ENCODE measurements at regions not wholly inside any gene's neighbourhood (a gene's known extent, or its start where the extent isn't known, plus 50 kb on each side); places are given as distances from the start of the nearest gene placed in this dataset.

DNA sequence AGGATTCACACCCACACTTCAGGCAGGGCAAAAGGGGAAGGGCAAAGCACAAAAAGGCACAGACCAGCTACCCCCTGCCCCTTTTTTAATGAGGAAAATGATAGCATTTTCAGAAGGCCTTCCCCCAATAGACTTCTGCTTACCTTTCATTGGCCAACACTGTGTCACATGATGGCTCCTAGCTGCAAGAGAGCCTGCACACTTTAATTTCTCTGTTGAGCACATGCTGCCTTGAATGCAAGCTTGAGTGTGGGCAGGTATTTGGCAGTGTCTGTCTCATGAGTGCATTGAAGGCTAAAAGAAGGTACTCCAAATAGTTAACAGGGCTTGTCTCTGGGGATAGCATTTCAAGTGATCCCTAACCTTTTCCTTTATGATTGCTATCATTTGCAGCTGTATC, 175.4 kb upstream of the NFE2L3 start:
- H3K27me3 ChIP-seq (ENCODE audit: insufficient read depth, poor library complexity, severe bottlenecking), result no peaks in the 10 kb centered on the region
- DNase-seq (ENCODE audit: low read depth in 1 of 2, low spot score in 1 of 2), result no peak

DNA sequence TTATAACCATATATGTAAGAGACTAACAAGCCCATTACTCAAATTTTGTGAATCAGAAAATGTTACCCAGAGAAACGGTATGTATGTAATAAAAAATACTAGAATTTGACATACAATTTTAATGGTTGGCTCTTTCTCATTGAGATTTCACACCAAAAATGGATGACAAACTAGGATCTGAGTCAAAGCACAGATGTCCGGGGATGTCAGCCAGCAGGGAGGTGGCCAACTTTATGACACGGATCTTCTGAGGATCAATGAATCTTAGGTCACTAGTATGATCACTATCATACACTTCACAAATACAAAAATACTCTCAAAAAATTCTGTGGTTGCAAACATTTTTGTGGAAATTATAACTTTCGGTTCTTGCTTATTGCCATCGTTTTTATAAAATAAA, 173.5 kb upstream of the NFE2L3 start:
- H3K27me3 ChIP-seq (ENCODE audit: insufficient read depth, poor library complexity, severe bottlenecking), result no peaks in the 10 kb centered on the region
- H3K4me3 ChIP-seq (replicated peaks; ENCODE audit: insufficient read depth, low read length), result no peak overlapping the region
- no peak for DNase-seq (ENCODE audit: low read depth in 1 of 2, low spot score in 1 of 2)
- TF ChIP-seq SPI1 (IDR thresholded peaks at IDR 0.05; ENCODE audit: borderline replicate concordance, low read depth), result no peak
- no peak for TF ChIP-seq GABPA (IDR thresholded peaks at IDR 0.05; ENCODE audit: low read depth)
- TF ChIP-seq POLR2AphosphoS5 (IDR thresholded peaks at IDR 0.05; ENCODE audit: low read depth), result no peak
- TF ChIP-seq, protein P1, sequence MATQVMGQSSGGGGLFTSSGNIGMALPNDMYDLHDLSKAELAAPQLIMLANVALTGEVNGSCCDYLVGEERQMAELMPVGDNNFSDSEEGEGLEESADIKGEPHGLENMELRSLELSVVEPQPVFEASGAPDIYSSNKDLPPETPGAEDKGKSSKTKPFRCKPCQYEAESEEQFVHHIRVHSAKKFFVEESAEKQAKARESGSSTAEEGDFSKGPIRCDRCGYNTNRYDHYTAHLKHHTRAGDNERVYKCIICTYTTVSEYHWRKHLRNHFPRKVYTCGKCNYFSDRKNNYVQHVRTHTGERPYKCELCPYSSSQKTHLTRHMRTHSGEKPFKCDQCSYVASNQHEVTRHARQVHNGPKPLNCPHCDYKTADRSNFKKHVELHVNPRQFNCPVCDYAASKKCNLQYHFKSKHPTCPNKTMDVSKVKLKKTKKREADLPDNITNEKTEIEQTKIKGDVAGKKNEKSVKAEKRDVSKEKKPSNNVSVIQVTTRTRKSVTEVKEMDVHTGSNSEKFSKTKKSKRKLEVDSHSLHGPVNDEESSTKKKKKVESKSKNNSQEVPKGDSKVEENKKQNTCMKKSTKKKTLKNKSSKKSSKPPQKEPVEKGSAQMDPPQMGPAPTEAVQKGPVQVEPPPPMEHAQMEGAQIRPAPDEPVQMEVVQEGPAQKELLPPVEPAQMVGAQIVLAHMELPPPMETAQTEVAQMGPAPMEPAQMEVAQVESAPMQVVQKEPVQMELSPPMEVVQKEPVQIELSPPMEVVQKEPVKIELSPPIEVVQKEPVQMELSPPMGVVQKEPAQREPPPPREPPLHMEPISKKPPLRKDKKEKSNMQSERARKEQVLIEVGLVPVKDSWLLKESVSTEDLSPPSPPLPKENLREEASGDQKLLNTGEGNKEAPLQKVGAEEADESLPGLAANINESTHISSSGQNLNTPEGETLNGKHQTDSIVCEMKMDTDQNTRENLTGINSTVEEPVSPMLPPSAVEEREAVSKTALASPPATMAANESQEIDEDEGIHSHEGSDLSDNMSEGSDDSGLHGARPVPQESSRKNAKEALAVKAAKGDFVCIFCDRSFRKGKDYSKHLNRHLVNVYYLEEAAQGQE (IDR thresholded peaks at IDR 0.05; ENCODE audit: insufficient replicate concordance, low read depth), result no peak
- TF ChIP-seq, protein P2, sequence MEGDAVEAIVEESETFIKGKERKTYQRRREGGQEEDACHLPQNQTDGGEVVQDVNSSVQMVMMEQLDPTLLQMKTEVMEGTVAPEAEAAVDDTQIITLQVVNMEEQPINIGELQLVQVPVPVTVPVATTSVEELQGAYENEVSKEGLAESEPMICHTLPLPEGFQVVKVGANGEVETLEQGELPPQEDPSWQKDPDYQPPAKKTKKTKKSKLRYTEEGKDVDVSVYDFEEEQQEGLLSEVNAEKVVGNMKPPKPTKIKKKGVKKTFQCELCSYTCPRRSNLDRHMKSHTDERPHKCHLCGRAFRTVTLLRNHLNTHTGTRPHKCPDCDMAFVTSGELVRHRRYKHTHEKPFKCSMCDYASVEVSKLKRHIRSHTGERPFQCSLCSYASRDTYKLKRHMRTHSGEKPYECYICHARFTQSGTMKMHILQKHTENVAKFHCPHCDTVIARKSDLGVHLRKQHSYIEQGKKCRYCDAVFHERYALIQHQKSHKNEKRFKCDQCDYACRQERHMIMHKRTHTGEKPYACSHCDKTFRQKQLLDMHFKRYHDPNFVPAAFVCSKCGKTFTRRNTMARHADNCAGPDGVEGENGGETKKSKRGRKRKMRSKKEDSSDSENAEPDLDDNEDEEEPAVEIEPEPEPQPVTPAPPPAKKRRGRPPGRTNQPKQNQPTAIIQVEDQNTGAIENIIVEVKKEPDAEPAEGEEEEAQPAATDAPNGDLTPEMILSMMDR (IDR thresholded peaks at IDR 0.05; ENCODE audit: insufficient read depth, low read length), result no peak
- H3K27ac ChIP-seq (replicated peaks), result no peak overlapping the region

More for the DNA sequence above, 175.4 kb upstream of the NFE2L3 start:
- no peak overlapping the region for H3K4me3 ChIP-seq (replicated peaks; ENCODE audit: insufficient read depth, low read length)
- no peak overlapping the region for H3K27ac ChIP-seq (replicated peaks)
- TF ChIP-seq POLR2AphosphoS5 (IDR thresholded peaks at IDR 0.05; ENCODE audit: low read depth), result no peak
- TF ChIP-seq SPI1 (IDR thresholded peaks at IDR 0.05; ENCODE audit: borderline replicate concordance, low read depth), result no peak

DNA sequence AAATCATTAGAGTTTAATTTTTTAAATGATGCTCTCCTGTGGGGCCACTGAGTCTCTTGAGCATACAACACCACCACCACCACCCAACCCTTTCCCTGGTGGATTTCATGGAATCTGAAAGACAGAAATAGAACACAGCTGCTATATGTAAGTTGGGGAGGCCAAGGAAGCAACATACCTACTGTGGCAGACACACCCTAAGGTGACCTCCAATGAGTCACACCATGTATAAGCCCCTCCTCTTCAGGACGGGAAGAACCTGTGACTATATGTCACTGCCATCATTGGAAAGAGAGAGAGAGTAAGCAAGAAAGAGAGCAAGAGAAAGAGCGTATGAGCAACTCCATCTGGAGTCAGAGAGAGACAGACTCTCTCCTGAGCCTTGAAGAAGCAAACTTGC, 172.4 kb upstream of the NFE2L3 start:
- TF ChIP-seq, protein P2 (IDR thresholded peaks at IDR 0.05; ENCODE audit: insufficient read depth, low read length), result no peak
- TF ChIP-seq SPI1 (IDR thresholded peaks at IDR 0.05; ENCODE audit: borderline replicate concordance, low read depth), result no peak
- TF ChIP-seq GABPA (IDR thresholded peaks at IDR 0.05; ENCODE audit: low read depth), result no peak
- Histone ChIP-seq H3K4me3 (replicated peaks; ENCODE audit: insufficient read depth, low read length) (no peak overlapping the region), H3K27me3 (ENCODE audit: insufficient read depth, poor library complexity, severe bottlenecking) (no peaks in the 10 kb centered on the region), H3K27ac (replicated peaks) (no peak overlapping the region)
- no peak for DNase-seq (ENCODE audit: low read depth in 1 of 2, low spot score in 1 of 2)

DNA sequence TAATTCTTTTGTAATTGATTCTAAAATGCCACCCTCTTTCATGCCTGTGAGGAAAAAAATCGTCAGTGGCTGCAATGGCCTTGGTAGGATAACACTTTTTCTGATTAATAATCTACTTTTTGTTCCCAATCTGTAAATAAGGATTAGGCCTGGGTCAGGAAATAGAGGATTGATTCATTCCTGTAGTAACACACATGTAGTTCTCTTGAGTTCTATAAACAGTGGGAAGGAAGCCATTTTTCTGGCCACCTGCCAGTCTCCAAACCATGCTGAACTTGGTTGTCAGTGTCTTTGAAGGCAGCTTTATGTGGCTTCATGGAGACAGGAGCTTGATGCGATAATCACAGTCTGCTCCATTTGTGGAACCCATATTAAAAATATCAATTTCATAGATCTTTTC, 169.3 kb upstream of the NFE2L3 start:
- no peak overlapping the region for H3K4me3 ChIP-seq (replicated peaks; ENCODE audit: insufficient read depth, low read length)
- H3K27ac ChIP-seq (replicated peaks), result no peak overlapping the region
- H3K27me3 ChIP-seq (ENCODE audit: insufficient read depth, poor library complexity, severe bottlenecking), result peaks cover 8% of the 10 kb centered on the region
- TF ChIP-seq SPI1 (IDR thresholded peaks at IDR 0.05; ENCODE audit: borderline replicate concordance, low read depth) (no peak), GABPA (IDR thresholded peaks at IDR 0.05; ENCODE audit: low read depth) (no peak), POLR2AphosphoS5 (IDR thresholded peaks at IDR 0.05; ENCODE audit: low read depth) (no peak)
- TF ChIP-seq, protein P2 (IDR thresholded peaks at IDR 0.05; ENCODE audit: insufficient read depth, low read length), result no peak
- TF ChIP-seq, protein P1 (IDR thresholded peaks at IDR 0.05; ENCODE audit: insufficient replicate concordance, low read depth), result no peak
- DNase-seq (ENCODE audit: low read depth in 1 of 2, low spot score in 1 of 2), result no peak

Measured in HL-60 (cell line).